HUDEP-2 (cell line): ENCODE measurements at regions not wholly inside any gene's neighbourhood (a gene's known extent, or its start where the extent isn't known, plus 50 kb on each side); places are given as distances from the start of the nearest gene placed in this dataset.
A peak's percentile ranks its signal among the peaks of the same experiment; 100 is the strongest.

Experiments
- DNase-seq, 76 experiments: peaks; one replicate each; lab custom pipeline; 2025; ENCODE audit not compliant: unreplicated experiment in 76 of 76; lab: John Stamatoyannopoulos, UW

DNA sequence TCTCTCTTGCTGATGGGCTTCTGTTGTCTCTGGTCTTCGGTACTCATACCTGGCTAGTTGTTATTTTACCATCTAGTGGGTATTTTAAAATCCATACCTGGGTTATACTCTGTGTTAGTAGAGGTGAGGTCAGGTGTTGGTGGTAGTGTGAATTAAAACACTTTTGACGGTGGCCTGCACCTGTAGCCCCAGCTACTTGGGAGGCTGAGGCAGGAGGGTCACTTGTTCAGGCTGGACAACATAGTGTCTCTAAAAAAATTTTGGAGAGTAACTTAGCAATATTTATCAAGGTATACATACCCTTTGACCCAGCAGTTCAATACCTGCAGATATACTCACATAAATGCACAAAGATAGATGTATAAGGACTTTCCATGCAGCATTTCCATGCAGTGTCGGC is 55.4 kb downstream of the GSX1 start:
- no peak for DNase-seq

DNA sequence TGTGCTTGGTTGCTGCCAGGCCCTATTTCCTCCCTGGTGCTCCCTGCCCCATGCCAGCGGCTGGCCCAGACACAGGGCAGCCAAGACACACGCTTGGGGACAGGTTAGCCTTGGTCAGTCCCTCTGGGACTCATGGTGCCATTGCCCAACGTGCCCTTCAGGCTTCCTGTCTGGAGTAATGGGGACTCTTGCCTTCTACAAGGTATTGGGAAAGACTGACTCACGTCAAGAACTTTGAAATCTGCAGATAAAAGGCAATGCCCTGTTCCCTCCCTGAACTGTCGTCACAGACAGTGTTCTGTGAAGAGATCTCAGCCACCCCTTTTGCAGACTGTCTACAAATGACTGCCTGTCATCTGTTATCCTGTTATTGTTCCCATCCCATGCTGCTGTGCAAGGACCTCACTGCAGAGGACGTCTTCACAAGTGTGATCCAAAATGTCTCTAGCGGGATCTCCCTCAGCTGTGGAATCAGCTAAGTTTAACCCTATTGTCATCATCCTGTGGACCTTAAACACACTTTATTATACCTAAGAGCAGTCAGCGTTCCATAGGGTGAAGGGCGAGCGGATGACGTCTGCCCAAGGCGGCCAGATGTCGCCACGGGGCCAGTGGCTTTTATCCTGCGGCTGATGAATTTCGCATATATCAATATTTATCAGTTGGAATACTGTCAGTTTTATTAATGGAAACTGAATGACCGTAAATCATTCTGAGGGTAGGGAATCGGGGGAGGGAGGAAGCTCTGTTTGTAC is 59.0 kb downstream of the GSX1 start:
- DNase-seq = no peak

DNA sequence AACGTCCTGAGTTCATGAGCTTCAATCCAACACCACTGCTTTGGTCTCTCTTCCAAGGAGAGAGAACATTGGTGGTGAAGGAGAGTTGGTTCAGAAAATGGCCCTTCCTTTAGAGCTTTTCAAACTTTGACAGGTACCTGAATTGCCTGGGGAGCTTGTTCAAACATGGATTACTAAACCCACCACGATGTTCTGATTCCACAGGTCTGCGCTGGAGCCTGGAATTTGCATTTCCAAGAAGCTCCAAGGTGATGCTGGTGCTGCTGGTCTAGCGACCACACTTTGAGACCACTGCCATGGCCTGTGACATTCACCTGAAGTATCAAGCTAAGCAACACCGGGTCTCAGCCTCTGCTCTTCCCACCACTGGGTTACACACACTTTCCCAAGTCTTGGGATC is 60.2 kb downstream of the GSX1 start:
- DNase-seq = no peak

DNA sequence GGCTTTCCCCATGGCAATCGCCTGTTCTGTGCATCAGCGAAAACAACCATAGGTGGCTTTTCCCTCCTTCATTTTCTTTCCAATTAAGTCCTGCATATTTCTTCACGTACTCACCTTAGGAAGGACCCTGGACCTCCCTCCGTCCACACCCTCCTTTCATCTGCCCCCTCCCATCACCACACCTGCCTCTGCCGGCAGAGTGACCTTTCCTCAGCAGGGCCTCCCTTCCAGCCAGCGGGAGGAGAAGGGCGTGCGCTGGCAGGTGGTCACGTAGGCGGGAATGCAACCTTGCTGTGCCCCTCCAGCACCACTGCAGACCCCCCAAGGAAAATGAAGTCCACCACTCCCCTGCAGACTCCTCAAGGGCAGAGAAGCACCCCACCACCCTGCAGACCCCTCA is 61.1 kb downstream of the GSX1 start:
- no peak for DNase-seq

DNA sequence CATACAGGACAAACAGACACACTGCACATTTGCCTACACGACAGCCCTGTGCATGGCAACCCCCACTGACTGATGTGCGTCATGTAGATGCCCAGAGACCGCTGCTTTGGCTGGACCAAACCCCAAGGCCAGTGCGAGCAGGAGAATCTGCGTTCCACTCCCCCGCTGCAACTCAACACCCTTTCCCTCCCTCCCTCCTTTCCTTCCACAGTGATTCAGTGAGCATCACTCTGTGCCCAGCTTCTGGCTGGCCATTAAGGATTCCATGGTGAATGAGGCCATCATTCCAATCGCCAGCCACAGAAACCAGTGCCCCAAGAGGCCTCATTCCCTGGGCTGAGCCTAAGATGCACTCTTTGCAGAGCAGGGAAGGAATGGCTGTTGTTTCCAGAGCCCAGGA is 61.6 kb downstream of the GSX1 start:
- no peak for DNase-seq

DNA sequence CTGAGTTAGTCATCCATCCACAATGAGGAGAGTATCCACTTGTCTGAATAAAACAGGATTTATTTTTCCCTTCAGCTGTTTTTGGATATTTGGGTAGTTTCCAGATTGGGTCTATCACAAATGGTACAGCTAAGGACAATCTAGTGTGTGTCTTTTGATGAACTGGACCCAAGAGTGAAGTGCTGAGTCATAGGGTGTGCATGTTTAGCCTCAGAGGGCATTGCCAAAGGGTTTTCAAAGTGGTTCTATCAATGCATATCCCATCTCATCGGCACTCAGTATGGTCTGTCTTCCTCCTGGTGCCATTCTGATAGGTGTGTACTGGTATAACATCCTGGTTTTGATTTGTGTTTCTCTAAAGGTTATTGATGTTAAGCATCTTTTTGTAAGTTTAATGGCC is 62.3 kb downstream of the GSX1 start:
- peak in 1 of 76 experiments; percentile 1 for DNase-seq

DNA sequence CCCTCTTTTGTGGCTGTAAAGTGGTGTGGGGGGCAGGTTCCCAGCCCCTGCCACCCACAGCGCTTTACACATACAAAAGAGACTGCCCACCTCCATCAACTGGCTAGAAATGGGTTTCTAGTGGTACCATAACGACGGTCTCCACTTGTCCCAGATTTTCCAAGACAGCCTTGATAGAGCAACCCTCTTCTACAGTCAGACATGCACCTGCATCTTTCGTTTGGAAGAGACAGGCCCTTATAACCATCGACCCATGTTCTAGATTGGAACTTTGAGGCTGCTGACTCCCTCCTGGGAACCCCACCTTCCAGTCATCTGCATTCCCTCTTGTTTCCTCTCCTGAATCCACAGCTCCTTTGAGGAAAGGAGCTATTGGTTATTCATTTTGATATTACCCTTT is 63.1 kb downstream of the GSX1 start:
- no peak for DNase-seq

DNA sequence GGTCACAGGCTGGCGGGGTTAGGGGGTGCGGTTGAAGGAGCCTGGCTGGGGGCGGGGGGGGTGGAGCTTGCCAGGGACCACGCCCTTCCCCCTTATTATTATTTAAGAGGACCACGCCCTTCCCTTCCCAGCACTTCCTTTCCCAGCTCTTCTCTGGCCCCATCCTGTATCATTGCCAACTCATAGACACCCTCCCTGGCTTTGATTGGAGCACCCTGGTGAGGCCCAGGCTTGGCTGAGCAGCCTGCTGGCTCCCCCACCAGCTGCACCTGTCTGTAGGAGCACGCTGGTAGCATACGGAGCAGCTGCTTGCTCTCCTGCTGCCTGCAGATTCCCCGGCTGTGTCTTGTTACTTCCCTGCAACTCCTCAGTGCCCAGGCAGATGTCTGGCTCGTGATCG is 62.5 kb upstream of the PDX1 start:
- DNase-seq = no peak

DNA sequence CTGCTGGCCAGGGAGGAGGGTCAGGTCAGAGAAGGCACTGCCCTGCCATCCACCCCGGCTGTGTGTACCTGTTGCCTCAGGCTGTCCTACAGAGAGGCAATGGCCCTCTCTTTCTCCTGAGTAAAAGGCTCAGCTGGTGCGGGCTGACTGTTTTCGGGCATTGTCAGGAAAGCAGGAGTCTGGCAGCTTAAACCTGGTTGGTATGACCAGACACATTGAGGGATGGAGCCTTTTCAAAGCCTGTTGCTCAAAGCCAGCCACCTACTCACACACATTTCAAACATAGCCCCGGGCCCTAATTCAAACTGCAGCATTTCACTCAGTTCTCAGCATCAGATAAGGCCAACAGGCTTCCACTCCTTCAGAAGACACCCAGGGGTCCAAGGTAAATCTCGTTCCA is 61.8 kb upstream of the PDX1 start:
- no peak for DNase-seq

DNA sequence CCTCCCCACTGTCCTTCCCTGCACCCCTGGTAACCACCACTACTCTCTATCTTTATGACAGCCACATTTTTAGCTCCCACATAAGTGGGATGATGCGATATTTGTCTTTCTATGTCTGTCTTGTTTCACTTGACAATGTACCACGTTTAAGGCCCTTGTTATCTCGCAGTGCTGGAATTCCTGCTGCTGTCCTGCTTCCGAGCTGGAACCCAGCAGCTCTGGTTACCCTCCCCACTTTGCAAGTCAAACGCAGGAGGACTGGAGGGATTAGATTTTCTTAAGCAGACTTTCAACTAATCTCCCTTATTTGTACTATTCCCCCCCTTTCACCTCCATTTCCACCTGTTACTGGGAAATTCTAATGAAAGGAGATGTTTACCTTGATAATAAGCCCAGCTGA is 59.1 kb upstream of the PDX1 start:
- no peak for DNase-seq

DNA sequence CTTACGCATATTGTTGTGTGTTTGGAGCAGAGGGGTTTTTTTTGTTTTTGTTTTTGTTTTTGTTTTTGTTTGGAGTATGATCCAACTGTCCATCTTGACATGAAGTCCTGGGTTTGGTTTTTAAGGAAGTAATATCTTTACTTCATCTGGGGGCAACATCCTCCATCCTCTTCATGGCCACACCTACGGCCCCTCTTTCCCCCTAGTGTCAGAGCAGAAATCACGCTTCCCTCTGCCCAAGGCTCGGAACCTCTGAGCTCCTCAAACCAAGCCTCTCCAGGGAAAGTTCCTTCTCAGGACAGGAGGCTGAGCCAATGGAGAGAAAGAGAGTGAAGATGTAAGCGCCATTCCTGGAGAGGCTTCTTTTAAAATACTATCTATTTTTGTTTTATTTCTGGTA is 58.6 kb upstream of the PDX1 start:
- no peak for DNase-seq

DNA sequence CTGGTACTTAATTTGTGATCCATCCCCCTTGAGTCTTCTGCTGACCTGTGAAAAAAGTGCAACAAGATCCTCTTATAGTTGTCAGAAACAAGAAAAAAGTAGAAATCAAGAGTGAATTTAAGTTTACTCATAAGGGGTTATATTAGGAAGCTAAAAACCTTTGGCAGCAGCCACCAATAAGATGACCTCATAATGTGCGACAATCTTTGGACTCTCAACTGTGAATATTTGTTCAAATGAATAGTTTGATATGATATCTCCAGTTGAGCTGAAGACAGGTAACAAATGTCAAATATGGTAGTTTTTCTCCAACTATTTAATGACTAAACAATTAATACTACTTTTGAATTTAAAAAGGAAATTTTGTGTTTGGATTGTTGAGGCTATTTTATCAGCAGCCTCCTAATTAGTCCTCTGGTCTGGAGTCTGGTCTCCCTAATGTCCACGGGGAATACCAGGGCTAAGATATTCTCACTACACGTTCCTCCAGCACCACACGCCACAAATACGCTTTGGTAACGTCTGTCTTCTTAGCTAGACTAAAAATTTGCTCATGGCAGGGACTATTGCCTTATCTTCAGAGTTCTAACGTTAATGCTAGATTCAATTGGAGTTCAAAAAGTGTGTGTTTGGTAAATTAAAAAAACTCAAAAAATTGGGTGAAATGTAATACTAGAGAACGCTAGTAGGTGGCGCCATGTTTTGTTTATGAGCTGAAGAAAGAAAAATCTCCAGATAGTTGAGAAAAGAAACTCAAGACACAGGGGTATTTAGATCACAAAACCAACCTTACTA is 51.0 kb upstream of the PDX1 start:
- peak in 2 of 76 experiments; percentile 1 for DNase-seq

DNA sequence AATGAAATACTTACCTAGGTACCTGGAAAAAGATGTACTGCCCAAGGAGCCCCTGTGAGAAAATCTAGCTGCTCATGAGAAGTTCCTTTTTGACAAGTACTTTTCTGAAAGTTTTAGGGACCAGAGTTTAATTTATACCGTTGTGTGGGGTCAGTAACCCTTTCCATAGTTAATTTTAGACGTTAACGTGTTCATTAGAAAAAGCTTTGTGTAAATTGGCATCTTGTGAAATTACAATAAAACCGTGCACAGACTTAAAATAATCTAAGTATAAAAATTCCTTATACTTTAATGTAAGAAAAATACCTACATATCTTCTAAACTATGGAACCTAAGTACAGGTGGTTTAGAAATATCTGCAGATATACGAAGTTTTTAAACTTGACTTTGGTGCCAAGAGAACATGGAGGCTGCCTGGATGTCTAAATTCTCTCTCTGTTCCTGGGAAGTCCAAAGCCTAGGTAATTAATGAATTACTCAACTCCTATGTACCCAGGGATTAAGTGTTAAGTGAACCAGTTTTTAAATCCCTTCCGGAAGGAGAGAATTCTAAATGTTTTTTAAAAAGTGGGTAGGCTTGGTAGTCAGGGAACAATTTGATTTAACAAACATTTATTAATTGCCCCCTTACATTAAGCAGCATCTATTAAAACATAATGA is 50.2 kb upstream of the PDX1 start:
- DNase-seq = no peak
